Cardiac muscle cell (in vitro differentiated cells and primary cell): ENCODE measurements at regions not wholly inside any gene's neighbourhood (a gene's known extent, or its start where the extent isn't known, plus 50 kb on each side); places are given as distances from the start of the nearest gene placed in this dataset.

ENCODE experiments used
- DNase-seq, 2 donors: peaks; one replicate each; pipeline versions ENCODE4 v3.0.0 to v3.0.0-alpha.2; 2010 to 2017; ENCODE audit warnings: low read depth in 1 of 2, low spot score in 1 of 2
- H3K27ac ChIP-seq: fragments of 200-600 bp; sonication (generic); 2 replicates; pipeline ENCODE4 v1.5.1; 2016
- H3K27me3 ChIP-seq: fragments of 200-600 bp; sonication (generic); 2 replicates; pipeline ENCODE4 v1.6.0; 2016; ENCODE audit warnings: control low read depth
- H3K36me3 ChIP-seq: fragments of 200-600 bp; sonication (generic); 2 replicates; pipeline ENCODE4 v1.5.1; 2016; ENCODE audit warnings: control low read depth
- H3K4me1 ChIP-seq: fragments of 200-600 bp; sonication (generic); 2 replicates; pipeline ENCODE4 v1.8.1; 2017; ENCODE audit warnings: low read depth, mild to moderate bottlenecking, mixed run types
- H3K4me3 ChIP-seq: fragments of 200-600 bp; sonication (generic); 2 replicates; pipeline ENCODE4 v1.5.1; 2016; ENCODE audit warnings: mild to moderate bottlenecking
- H3K9me3 ChIP-seq: fragments of 200-600 bp; sonication (generic); 2 replicates; pipeline ENCODE4 v1.5.1; 2017; ENCODE audit warnings: low read depth, mild to moderate bottlenecking, control low read depth
- TF ChIP-seq, protein P1 (sequence below): IDR thresholded peaks from 2 replicates; pipeline ENCODE4 v1.5.1; 2012; ENCODE audit warnings: low read depth, mild to moderate bottlenecking, low read length

DNA sequence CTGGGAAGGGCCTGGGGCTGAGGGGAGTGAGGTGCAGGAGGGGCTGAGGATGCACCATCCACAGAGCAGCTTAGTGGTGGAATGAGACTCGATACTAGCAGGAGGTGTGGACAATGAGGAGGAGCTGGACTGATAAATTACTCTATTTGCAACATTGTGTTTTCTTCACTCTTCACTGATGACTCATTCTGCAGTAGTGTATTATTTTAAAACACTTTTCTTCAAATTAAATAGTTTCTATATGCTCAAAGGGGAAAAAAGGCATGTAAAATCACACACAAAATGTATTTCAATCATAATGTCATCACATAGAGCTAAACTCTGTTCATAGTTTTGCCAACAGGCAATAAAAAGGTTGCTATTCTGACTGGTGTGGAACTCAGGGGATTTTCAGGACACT, 467.0 kb upstream of the CTSO start:
- no peaks in the 10 kb centered on the region for H3K36me3 ChIP-seq
- TF ChIP-seq, protein P1, sequence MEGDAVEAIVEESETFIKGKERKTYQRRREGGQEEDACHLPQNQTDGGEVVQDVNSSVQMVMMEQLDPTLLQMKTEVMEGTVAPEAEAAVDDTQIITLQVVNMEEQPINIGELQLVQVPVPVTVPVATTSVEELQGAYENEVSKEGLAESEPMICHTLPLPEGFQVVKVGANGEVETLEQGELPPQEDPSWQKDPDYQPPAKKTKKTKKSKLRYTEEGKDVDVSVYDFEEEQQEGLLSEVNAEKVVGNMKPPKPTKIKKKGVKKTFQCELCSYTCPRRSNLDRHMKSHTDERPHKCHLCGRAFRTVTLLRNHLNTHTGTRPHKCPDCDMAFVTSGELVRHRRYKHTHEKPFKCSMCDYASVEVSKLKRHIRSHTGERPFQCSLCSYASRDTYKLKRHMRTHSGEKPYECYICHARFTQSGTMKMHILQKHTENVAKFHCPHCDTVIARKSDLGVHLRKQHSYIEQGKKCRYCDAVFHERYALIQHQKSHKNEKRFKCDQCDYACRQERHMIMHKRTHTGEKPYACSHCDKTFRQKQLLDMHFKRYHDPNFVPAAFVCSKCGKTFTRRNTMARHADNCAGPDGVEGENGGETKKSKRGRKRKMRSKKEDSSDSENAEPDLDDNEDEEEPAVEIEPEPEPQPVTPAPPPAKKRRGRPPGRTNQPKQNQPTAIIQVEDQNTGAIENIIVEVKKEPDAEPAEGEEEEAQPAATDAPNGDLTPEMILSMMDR: no peak
- H3K9me3 ChIP-seq: no peaks in the 10 kb centered on the region
- no peak overlapping the region for H3K4me3 ChIP-seq
- H3K27me3 ChIP-seq: peaks cover 32% of the 10 kb centered on the region
- no peaks in the 10 kb centered on the region for H3K4me1 ChIP-seq
- H3K27ac ChIP-seq: no peak overlapping the region
- peak in 1 of 2 donors; percentile 27 for DNase-seq

GRCh38 chr4:156419080-156419685, 465.5 kb upstream of the CTSO start:
- Histone ChIP-seq H3K4me3 (no peak overlapping the region), H3K27me3 (peaks cover 26% of the 10 kb centered on the region), H3K9me3 (no peaks in the 10 kb centered on the region), H3K36me3 (no peaks in the 10 kb centered on the region), H3K27ac (no peak overlapping the region), H3K4me1 (no peaks in the 10 kb centered on the region)
- TF ChIP-seq, protein P1: no peak
- peak in 1 of 2 donors; percentile 21 for DNase-seq

- Histone ChIP-seq H3K36me3 (no peaks in the 10 kb centered on the region), H3K4me3 (no peak overlapping the region), H3K9me3 (no peaks in the 10 kb centered on the region), H3K27me3 (no peaks in the 10 kb centered on the region), H3K27ac (no peak overlapping the region), H3K4me1 (no peaks in the 10 kb centered on the region)
- no peak for DNase-seq
- TF ChIP-seq, protein P1: no peak
Observed at GRCh38 chr4:156414406-156414805, 460.7 kb upstream of the CTSO start.

DNA sequence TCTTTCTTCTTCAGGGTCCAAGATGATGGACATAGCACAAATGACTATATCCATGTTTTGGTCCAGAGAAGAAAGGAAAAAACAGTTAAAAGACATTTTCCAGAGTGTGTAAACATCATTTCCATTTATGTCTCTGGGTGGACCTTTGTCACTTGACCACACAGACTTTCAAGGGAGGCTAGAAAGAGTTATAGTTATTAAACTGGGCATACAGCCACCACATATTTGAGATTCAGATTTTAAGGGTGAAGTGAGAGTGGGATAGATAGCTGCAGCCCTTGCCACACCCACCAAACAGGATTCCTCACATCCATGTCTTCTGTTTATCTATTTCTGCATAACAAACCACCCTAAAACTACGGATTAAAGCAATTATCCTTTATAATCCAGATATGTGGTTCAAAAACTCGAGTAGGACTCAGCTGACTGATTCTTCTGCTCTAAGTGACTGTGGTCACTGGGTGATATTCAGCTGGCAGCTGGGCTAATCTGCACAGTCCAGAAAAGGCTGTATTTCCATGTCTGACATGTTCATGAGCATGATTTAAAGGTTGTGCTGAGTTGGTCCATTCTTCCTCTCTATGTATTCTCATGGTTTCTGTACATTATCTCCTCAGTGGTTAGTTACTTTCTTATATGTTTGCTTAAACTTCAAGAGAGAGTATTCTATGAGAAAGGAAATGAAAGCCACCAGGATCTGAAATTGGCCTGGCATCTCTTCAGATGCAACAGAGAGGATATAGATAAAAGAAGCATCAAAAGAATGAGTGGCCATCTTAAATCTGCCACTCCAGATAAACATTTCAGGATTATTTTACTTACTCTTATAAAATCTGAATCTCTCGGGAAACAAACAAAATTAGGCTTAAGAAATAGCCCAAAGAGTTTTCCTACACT, 459.8 kb upstream of the CTSO start:
- H3K9me3 ChIP-seq: no peaks in the 10 kb centered on the region
- no peak overlapping the region for H3K4me3 ChIP-seq
- no peaks in the 10 kb centered on the region for H3K4me1 ChIP-seq
- H3K27ac ChIP-seq: no peak overlapping the region
- no peaks in the 10 kb centered on the region for H3K36me3 ChIP-seq
- no peaks in the 10 kb centered on the region for H3K27me3 ChIP-seq
- DNase-seq: no peak
- TF ChIP-seq, protein P1: no peak

DNA sequence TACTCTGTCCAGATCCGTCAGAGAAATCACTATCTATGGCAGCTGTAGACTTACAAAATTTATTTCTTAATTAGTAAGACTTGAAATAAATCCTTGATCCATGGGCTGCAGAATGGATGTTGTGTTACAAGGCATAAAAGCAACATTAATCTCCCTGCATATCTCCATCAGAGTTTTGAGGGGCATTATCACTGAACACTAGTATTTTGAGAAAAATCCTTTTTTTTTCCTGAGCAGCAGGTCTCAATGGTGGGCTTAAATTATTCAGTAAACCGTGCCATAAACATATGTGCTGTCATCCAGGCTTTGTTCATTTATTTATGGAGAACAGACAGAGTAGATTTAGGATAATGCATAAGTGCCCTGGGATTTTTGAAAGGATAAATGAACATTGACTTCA, 457.9 kb upstream of the CTSO start:
- no peaks in the 10 kb centered on the region for H3K36me3 ChIP-seq
- no peak overlapping the region for H3K4me3 ChIP-seq
- no peak overlapping the region for H3K27ac ChIP-seq
- TF ChIP-seq, protein P1: no peak
- no peaks in the 10 kb centered on the region for H3K9me3 ChIP-seq
- H3K27me3 ChIP-seq: no peaks in the 10 kb centered on the region
- DNase-seq: no peak
- H3K4me1 ChIP-seq: no peaks in the 10 kb centered on the region
